ENCODE measurements at regions not wholly inside any gene's neighbourhood (a gene's known extent, or its start where the extent isn't known, plus 50 kb on each side); places are given as distances from the start of the nearest gene placed in this dataset.
"Not testable (repeated sequence)": the region's sequence is repeated elsewhere in the genome, so short reads cannot be mapped to it uniquely, and the experiment has no call there.

GRCh38 chr5:32859211-32859641 lies 148.1 kb downstream of the NPR3 start:
- intact Hi-C loops (cut with DNase I), result no loop called here
- H3K9me3 ChIP-seq, result no peaks in the 10 kb centered on the region
- H3K4me1 ChIP-seq (replicated peaks), result peaks cover 3% of the 10 kb centered on the region
- TF ChIP-seq POLR2A (IDR thresholded peaks at IDR 0.05) (no peak), CTCF (IDR thresholded peaks at IDR 0.05) (no peak), POLR2AphosphoS5 (IDR thresholded peaks at IDR 0.05) (no peak)
- no peak overlapping the region for H3K27ac ChIP-seq
- H3K4me3 ChIP-seq, result no peak overlapping the region
- DNase-seq (ENCODE audit: low spot score), result no peak
- no peaks in the 10 kb centered on the region for H3K27me3 ChIP-seq (replicated peaks; ENCODE audit: insufficient read depth)
- no peaks in the 10 kb centered on the region for H3K36me3 ChIP-seq

GRCh38 chr5:32865475-32865874 lies 154.4 kb downstream of the NPR3 start:
- no peaks in the 10 kb centered on the region for H3K27me3 ChIP-seq (replicated peaks; ENCODE audit: insufficient read depth)
- DNase-seq (ENCODE audit: low spot score), result no peak
- intact Hi-C loops (cut with DNase I), result no loop called here
- no peak overlapping the region for H3K4me3 ChIP-seq
- WGBS, result 64% methylated on average over 5 of the region's 5 CpGs
- no peaks in the 10 kb centered on the region for H3K36me3 ChIP-seq
- no peaks in the 10 kb centered on the region for H3K9me3 ChIP-seq
- no peak overlapping the region for H3K27ac ChIP-seq
- H3K4me1 ChIP-seq (replicated peaks), result peaks cover 6% of the 10 kb centered on the region
- no peak for TF ChIP-seq POLR2A (IDR thresholded peaks at IDR 0.05)
- TF ChIP-seq CTCF (IDR thresholded peaks at IDR 0.05), result no peak
- no peak for TF ChIP-seq POLR2AphosphoS5 (IDR thresholded peaks at IDR 0.05)

- intact Hi-C loops (cut with DNase I), result no loop called here
- TF ChIP-seq POLR2AphosphoS5 (IDR thresholded peaks at IDR 0.05) (peak; percentile 53), POLR2A (IDR thresholded peaks at IDR 0.05) (no peak)
- 42% methylated on average over 1 of the region's 1 CpG for WGBS
- no peak overlapping the region for H3K4me3 ChIP-seq
- no peaks in the 10 kb centered on the region for H3K36me3 ChIP-seq
- DNase-seq (ENCODE audit: low spot score), result peak; percentile 9
- H3K4me1 ChIP-seq (replicated peaks), result peaks cover 6% of the 10 kb centered on the region
- H3K9me3 ChIP-seq, result no peaks in the 10 kb centered on the region
- H3K27me3 ChIP-seq (replicated peaks; ENCODE audit: insufficient read depth), result no peaks in the 10 kb centered on the region
- H3K27ac ChIP-seq, result peak overlapping the region; percentile 6 to 14
These were observed 155.0 kb downstream of the NPR3 start for GRCh38 chr5:32866138-32866537.

- TF ChIP-seq POLR2A (IDR thresholded peaks at IDR 0.05) (no peak), CTCF (IDR thresholded peaks at IDR 0.05) (no peak), POLR2AphosphoS5 (IDR thresholded peaks at IDR 0.05) (no peak)
- 90% methylated on average over 3 of the region's 3 CpGs for WGBS
- H3K4me3 ChIP-seq, result no peak overlapping the region
- H3K27me3 ChIP-seq (replicated peaks; ENCODE audit: insufficient read depth), result no peaks in the 10 kb centered on the region
- no peak overlapping the region for H3K27ac ChIP-seq
- intact Hi-C loops (cut with DNase I), result no loop called here
- DNase-seq (ENCODE audit: low spot score), result no peak
- H3K36me3 ChIP-seq, result no peaks in the 10 kb centered on the region
- no peaks in the 10 kb centered on the region for H3K9me3 ChIP-seq
- peaks cover 3% of the 10 kb centered on the region for H3K4me1 ChIP-seq (replicated peaks)
These were observed 158.1 kb downstream of the NPR3 start for GRCh38 chr5:32869216-32869615.

- Histone ChIP-seq H3K4me3 (no peak overlapping the region), H3K36me3 (no peaks in the 10 kb centered on the region), H3K27me3 (replicated peaks; ENCODE audit: insufficient read depth) (no peaks in the 10 kb centered on the region), H3K27ac (no peak overlapping the region), H3K9me3 (no peaks in the 10 kb centered on the region), H3K4me1 (replicated peaks) (no peaks in the 10 kb centered on the region)
- intact Hi-C loops (cut with DNase I), result no loop called here
- WGBS, result 52% methylated on average over 1 of the region's 1 CpG
- no peak for DNase-seq (ENCODE audit: low spot score)
- no peak for TF ChIP-seq POLR2AphosphoS5 (IDR thresholded peaks at IDR 0.05)
- no peak for TF ChIP-seq POLR2A (IDR thresholded peaks at IDR 0.05)
- no peak for TF ChIP-seq CTCF (IDR thresholded peaks at IDR 0.05)
These were observed 165.7 kb downstream of the NPR3 start for GRCh38 chr5:32876791-32877190.

GRCh38 chr5:32879364-32879763 lies 168.2 kb downstream of the NPR3 start:
- H3K36me3 ChIP-seq; H3K27ac ChIP-seq; intact Hi-C loops (cut with DNase I); H3K4me3 ChIP-seq; H3K9me3 ChIP-seq; H3K27me3 ChIP-seq (replicated peaks; ENCODE audit: insufficient read depth); DNase-seq (ENCODE audit: low spot score); H3K4me1 ChIP-seq (replicated peaks): not testable (repeated sequence)
- 77% methylated on average over 3 of the region's 3 CpGs for WGBS
